Parathyroid adenoma (tissue), 2 donors: ENCODE measurements at regions not wholly inside any gene's neighbourhood (a gene's known extent, or its start where the extent isn't known, plus 50 kb on each side); places are given as distances from the start of the nearest gene placed in this dataset.

Experiments
- H2AFZ ChIP-seq: fragments of 300-600 bp; sonication (generic); one replicate; pipeline ENCODE4 v1.7.0; 2017; ENCODE audit warnings: antibody characterized with exemption, mild to moderate bottlenecking
- H3K27ac ChIP-seq: fragments of 300-600 bp; sonication (generic); one replicate; pipeline ENCODE4 v1.7.0; 2017
- H3K27me3 ChIP-seq: fragments of 300-600 bp; sonication (generic); one replicate; pipeline ENCODE4 v1.7.0; 2017; ENCODE audit warnings: low read length; ENCODE audit not compliant: control insufficient read depth, insufficient read depth
- H3K36me3 ChIP-seq: fragments of 300-600 bp; sonication (generic); one replicate; pipeline ENCODE4 v1.7.0; 2017; ENCODE audit warnings: low read length; ENCODE audit not compliant: control insufficient read depth, insufficient read depth
- H3K4me1 ChIP-seq: fragments of 300-600 bp; sonication (generic); one replicate; pipeline ENCODE4 v1.7.0; 2017; ENCODE audit warnings: control low read depth
- H3K4me2 ChIP-seq: fragments of 300-600 bp; sonication (generic); one replicate; pipeline ENCODE4 v1.7.0; 2017; ENCODE audit warnings: low read length
- H3K4me3 ChIP-seq: fragments of 300-600 bp; sonication (generic); one replicate; pipeline ENCODE4 v1.7.0; 2017; ENCODE audit warnings: low read depth, low read length
- H3K79me2 ChIP-seq: fragments of 300-600 bp; sonication (generic); one replicate; pipeline ENCODE4 v1.7.0; 2017; ENCODE audit warnings: control low read depth
- H3K9ac ChIP-seq: fragments of 300-600 bp; sonication (generic); one replicate; pipeline ENCODE4 v1.7.0; 2017; ENCODE audit warnings: mild to moderate bottlenecking
- H3K9me3 ChIP-seq: fragments of 300-600 bp; sonication (generic); one replicate; pipeline ENCODE4 v1.7.0; 2017; ENCODE audit warnings: low read length; ENCODE audit not compliant: control insufficient read depth
- TF ChIP-seq, protein P1 (sequence below): fragments of 300-600 bp; sonication (generic); IDR thresholded peaks from one replicate; pipeline ENCODE4 v1.7.0; 2017; ENCODE audit warnings: antibody characterized with exemption, mild to moderate bottlenecking
- donor health status: primary hyperparathyroidism.

DNA sequence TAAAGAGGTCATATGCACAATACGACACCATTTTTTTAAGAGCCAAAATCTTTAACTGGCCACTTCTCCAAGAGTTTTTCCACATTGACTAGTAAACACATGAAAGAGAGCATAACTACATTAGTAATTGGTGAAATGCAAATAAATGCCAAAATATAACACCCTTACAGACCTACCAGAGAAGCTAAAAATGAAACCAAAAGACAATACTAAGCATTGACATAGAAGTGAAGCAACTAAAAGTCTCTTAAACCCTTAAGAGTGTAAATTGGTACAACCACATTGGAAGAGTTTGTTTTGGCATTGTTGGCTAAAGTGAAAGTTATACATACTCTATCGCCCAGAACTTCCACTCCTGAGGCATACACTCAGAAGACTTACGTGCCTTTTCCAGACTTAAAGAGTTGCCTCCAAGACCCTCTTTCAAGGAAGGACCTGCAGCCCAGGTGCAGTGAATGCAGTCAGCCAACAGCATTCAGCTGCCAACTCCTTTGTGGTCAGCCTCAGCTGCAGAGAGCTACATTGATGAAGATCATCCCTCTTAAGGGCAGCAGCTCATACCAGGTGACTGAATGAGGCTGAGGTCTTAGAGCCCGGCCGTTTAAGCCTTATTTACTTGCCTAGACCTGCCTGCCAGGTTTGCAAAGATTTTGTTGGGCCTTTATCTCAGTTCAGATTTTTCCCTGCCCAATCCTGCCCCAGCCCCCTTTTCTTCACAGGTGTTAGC is 839.1 kb upstream of the ADGRL2 start:
- Histone ChIP-seq H3K36me3 (no peaks in the 10 kb centered on the region), H3K79me2 (no peaks in the 10 kb centered on the region), H3K4me2 (no peak overlapping the region), H3K4me1 (no peaks in the 10 kb centered on the region), H3K9ac (no peak overlapping the region), H2AFZ (no peak overlapping the region), H3K27me3 (no peaks in the 10 kb centered on the region), H3K4me3 (no peak overlapping the region), H3K27ac (no peak overlapping the region), H3K9me3 (no peaks in the 10 kb centered on the region)
- TF ChIP-seq, protein P1, sequence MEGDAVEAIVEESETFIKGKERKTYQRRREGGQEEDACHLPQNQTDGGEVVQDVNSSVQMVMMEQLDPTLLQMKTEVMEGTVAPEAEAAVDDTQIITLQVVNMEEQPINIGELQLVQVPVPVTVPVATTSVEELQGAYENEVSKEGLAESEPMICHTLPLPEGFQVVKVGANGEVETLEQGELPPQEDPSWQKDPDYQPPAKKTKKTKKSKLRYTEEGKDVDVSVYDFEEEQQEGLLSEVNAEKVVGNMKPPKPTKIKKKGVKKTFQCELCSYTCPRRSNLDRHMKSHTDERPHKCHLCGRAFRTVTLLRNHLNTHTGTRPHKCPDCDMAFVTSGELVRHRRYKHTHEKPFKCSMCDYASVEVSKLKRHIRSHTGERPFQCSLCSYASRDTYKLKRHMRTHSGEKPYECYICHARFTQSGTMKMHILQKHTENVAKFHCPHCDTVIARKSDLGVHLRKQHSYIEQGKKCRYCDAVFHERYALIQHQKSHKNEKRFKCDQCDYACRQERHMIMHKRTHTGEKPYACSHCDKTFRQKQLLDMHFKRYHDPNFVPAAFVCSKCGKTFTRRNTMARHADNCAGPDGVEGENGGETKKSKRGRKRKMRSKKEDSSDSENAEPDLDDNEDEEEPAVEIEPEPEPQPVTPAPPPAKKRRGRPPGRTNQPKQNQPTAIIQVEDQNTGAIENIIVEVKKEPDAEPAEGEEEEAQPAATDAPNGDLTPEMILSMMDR = no peak

DNA sequence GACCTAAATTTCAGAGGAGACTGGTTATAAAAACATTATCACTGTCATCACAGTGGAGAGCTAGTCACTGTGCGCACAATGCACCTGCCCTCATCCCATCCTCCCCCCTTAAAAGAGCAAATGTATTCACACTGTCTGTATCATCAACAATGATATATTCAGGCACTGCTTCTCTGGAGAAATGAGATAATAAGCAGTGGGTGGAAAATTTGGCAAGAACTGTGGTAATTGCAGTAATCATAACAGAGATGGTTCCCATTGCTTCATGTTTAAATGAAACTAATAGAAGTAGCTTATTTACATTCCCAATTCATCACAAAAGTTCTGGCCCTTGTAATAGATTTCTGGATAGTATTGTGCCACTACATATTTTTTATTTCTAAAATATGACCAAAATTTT is 867.4 kb upstream of the ADGRL2 start:
- Histone ChIP-seq H2AFZ (no peak overlapping the region), H3K79me2 (no peaks in the 10 kb centered on the region), H3K4me2 (no peak overlapping the region), H3K36me3 (no peaks in the 10 kb centered on the region), H3K27me3 (no peaks in the 10 kb centered on the region), H3K4me1 (no peaks in the 10 kb centered on the region), H3K9ac (no peak overlapping the region), H3K27ac (no peak overlapping the region), H3K4me3 (no peak overlapping the region), H3K9me3 (no peaks in the 10 kb centered on the region)
- TF ChIP-seq, protein P1 = no peak

GRCh38 chr1:80931178-80931577 is 869.6 kb upstream of the ADGRL2 start:
- no peak overlapping the region for H3K9ac ChIP-seq
- no peaks in the 10 kb centered on the region for H3K9me3 ChIP-seq
- H2AFZ ChIP-seq = no peak overlapping the region
- no peak overlapping the region for H3K27ac ChIP-seq
- no peaks in the 10 kb centered on the region for H3K4me1 ChIP-seq
- H3K4me2 ChIP-seq = no peak overlapping the region
- H3K4me3 ChIP-seq = no peak overlapping the region
- H3K36me3 ChIP-seq = no peaks in the 10 kb centered on the region
- H3K79me2 ChIP-seq = no peaks in the 10 kb centered on the region
- H3K27me3 ChIP-seq = no peaks in the 10 kb centered on the region
- TF ChIP-seq, protein P1 = no peak

- Histone ChIP-seq H3K4me3 (no peak overlapping the region), H2AFZ (no peak overlapping the region), H3K9me3 (no peaks in the 10 kb centered on the region), H3K79me2 (no peaks in the 10 kb centered on the region), H3K4me1 (no peaks in the 10 kb centered on the region), H3K27me3 (no peaks in the 10 kb centered on the region), H3K36me3 (no peaks in the 10 kb centered on the region), H3K27ac (no peak overlapping the region), H3K4me2 (no peak overlapping the region), H3K9ac (no peak overlapping the region)
- TF ChIP-seq, protein P1 = no peak
Measured at GRCh38 chr1:80929868-80930508, 870.7 kb upstream of the ADGRL2 start.

- Histone ChIP-seq H3K36me3 (no peaks in the 10 kb centered on the region), H2AFZ (no peak overlapping the region), H3K4me1 (no peaks in the 10 kb centered on the region), H3K4me2 (no peak overlapping the region), H3K79me2 (no peaks in the 10 kb centered on the region), H3K27ac (no peak overlapping the region), H3K9me3 (no peaks in the 10 kb centered on the region), H3K9ac (no peak overlapping the region), H3K27me3 (no peaks in the 10 kb centered on the region), H3K4me3 (no peak overlapping the region)
- TF ChIP-seq, protein P1 = no peak
Measured at GRCh38 chr1:80926531-80926930, 874.2 kb upstream of the ADGRL2 start.
